ENCODE measurements at regions not wholly inside any gene's neighbourhood (a gene's known extent, or its start where the extent isn't known, plus 50 kb on each side); places are given as distances from the start of the nearest gene placed in this dataset.

- no peak for TF ChIP-seq CTCF (IDR thresholded peaks at IDR 0.05; ENCODE audit: low read depth, low read length)
- H3K4me3 ChIP-seq (ENCODE audit: low read depth, low read length), result no peak overlapping the region
Observed at GRCh38 chr4:23458054-23458453, 431.8 kb downstream of the PPARGC1A start.

GRCh38 chr4:23456864-23457263, 433.0 kb downstream of the PPARGC1A start:
- no peak for TF ChIP-seq CTCF (IDR thresholded peaks at IDR 0.05; ENCODE audit: low read depth, low read length)
- H3K4me3 ChIP-seq (ENCODE audit: low read depth, low read length), result no peak overlapping the region

GRCh38 chr4:23455456-23456158, 434.2 kb downstream of the PPARGC1A start:
- H3K4me3 ChIP-seq (ENCODE audit: low read depth, low read length), result no peak overlapping the region
- TF ChIP-seq CTCF (IDR thresholded peaks at IDR 0.05; ENCODE audit: low read depth, low read length), result no peak

GRCh38 chr4:23441530-23442069, 448.2 kb downstream of the PPARGC1A start:
- no peak for TF ChIP-seq CTCF (IDR thresholded peaks at IDR 0.05; ENCODE audit: low read depth, low read length)
- H3K4me3 ChIP-seq (ENCODE audit: low read depth, low read length), result no peak overlapping the region

GRCh38 chr4:23438764-23439163, 451.1 kb downstream of the PPARGC1A start:
- H3K4me3 ChIP-seq (ENCODE audit: low read depth, low read length), result no peak overlapping the region
- no peak for TF ChIP-seq CTCF (IDR thresholded peaks at IDR 0.05; ENCODE audit: low read depth, low read length)

- no peak overlapping the region for H3K4me3 ChIP-seq (ENCODE audit: low read depth, low read length)
- no peak for TF ChIP-seq CTCF (IDR thresholded peaks at IDR 0.05; ENCODE audit: low read depth, low read length)
Observed at GRCh38 chr4:23429497-23429896, 460.4 kb downstream of the PPARGC1A start.

GRCh38 chr4:23425570-23425969, 464.3 kb downstream of the PPARGC1A start:
- H3K4me3 ChIP-seq (ENCODE audit: low read depth, low read length), result no peak overlapping the region
- no peak for TF ChIP-seq CTCF (IDR thresholded peaks at IDR 0.05; ENCODE audit: low read depth, low read length)
